ENCODE measurements at regions not wholly inside any gene's neighbourhood (a gene's known extent, or its start where the extent isn't known, plus 50 kb on each side); places are given as distances from the start of the nearest gene placed in this dataset.
A peak's percentile ranks its signal among the peaks of the same experiment; 100 is the strongest.

GRCh38 chrX:39643550-39643949 lies 454.2 kb downstream of the BCOR start:
- no peak for DNase-seq

- DNase-seq: peak; percentile 71
Observed at GRCh38 chrX:39645178-39645895, 452.4 kb downstream of the BCOR start.

- peak; percentile 5 for DNase-seq
Observed at GRCh38 chrX:39648548-39649254, 449.1 kb downstream of the BCOR start.

GRCh38 chrX:39650768-39651347 lies 446.9 kb downstream of the BCOR start:
- no peak for DNase-seq

- DNase-seq: peak; percentile 27
Observed at GRCh38 chrX:39652336-39652735, 445.4 kb downstream of the BCOR start.

- DNase-seq: peak; percentile 53
Observed at GRCh38 chrX:39653691-39654090, 444.1 kb downstream of the BCOR start.

GRCh38 chrX:39654183-39654925 lies 443.4 kb downstream of the BCOR start:
- DNase-seq: peak; percentile 68

GRCh38 chrX:39654952-39655351 lies 442.8 kb downstream of the BCOR start:
- no peak for DNase-seq

- no peak for DNase-seq
Observed at GRCh38 chrX:39661116-39661907, 436.4 kb downstream of the BCOR start.

GRCh38 chrX:39665830-39666518 lies 431.8 kb downstream of the BCOR start:
- no peak for DNase-seq

GRCh38 chrX:39667191-39667590 lies 430.6 kb downstream of the BCOR start:
- no peak for DNase-seq

GRCh38 chrX:39667736-39668482 lies 429.8 kb downstream of the BCOR start:
- no peak for DNase-seq

- DNase-seq: no peak
Observed at GRCh38 chrX:39669668-39670067, 428.1 kb downstream of the BCOR start.

- DNase-seq: no peak
Observed at GRCh38 chrX:39670281-39670680, 427.5 kb downstream of the BCOR start.

GRCh38 chrX:39672405-39672804 lies 425.4 kb downstream of the BCOR start:
- DNase-seq: no peak

GRCh38 chrX:39674490-39675161 lies 423.1 kb downstream of the BCOR start:
- peak; percentile 54 for DNase-seq

- no peak for DNase-seq
Observed at GRCh38 chrX:39675162-39675553, 422.6 kb downstream of the BCOR start.

GRCh38 chrX:39675619-39676018 lies 422.1 kb downstream of the BCOR start:
- DNase-seq: no peak

- DNase-seq: no peak
Observed at GRCh38 chrX:39676434-39676833, 421.3 kb downstream of the BCOR start.

- no peak for DNase-seq
Observed at GRCh38 chrX:39677585-39677977, 420.2 kb downstream of the BCOR start.

Measured in tongue (tissue), 1 donor.